NB4 (cell line): ENCODE measurements at regions not wholly inside any gene's neighbourhood (a gene's known extent, or its start where the extent isn't known, plus 50 kb on each side); places are given as distances from the start of the nearest gene placed in this dataset.
"Not testable (repeated sequence)": the region's sequence is repeated elsewhere in the genome, so short reads cannot be mapped to it uniquely, and the experiment has no call there.

Experiments used
- DNase-seq: peaks from one replicate; pipeline ENCODE4 v3.0.0; 2010; ENCODE audit warnings: low read depth
- H3K4me3 ChIP-seq: one replicate; pipeline ENCODE4 v1.5.1; 2011; ENCODE audit warnings: mild to moderate bottlenecking, low read depth, low read length, moderate library complexity
- MYC ChIP-seq: IDR thresholded peaks from 2 replicates; pipeline ENCODE4 v1.6.1; 2011; ENCODE audit warnings: low read depth, low read length
- POLR2A ChIP-seq: IDR thresholded peaks from 2 replicates; pipeline ENCODE4 v1.6.1; 2011; ENCODE audit warnings: mild to moderate bottlenecking; ENCODE audit not compliant: insufficient read length; ENCODE audit errors: extremely low read depth
- TF ChIP-seq, protein P1 (sequence below): IDR thresholded peaks from one replicate; pipeline ENCODE4 v1.5.1; 2012; ENCODE audit warnings: low read depth, low read length
- TF ChIP-seq, protein P2 (sequence below): IDR thresholded peaks from 2 replicates; pipeline ENCODE4 v1.6.1; 2011; ENCODE audit warnings: low read depth, low read length

DNA sequence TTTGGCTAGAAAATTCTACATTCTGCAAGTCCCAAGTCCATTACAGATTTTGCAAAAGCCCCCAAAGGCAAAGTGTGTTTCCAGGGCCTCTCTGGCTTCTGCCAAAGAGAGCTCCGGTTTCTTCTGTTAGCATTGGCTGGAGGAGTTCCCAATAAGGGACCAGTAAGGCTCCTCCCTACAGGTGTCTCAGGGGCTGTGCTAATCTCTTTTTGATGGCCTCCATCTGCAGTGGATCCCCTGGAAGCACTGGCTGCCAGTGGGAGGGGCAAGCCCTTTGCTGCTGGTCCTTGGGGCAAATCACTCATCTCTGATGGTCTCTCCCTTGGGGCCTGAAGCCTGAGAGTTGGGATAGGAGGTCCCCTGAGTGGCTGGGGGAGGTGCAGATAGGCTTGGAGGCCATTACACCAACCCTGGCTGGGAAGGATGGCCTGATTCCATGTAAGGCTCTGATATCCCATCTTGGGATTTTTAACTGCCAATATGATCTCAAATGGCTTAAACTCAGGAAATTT lies 89.1 kb upstream of the USP24 start:
- no peak overlapping the region for H3K4me3 ChIP-seq
- DNase-seq = no peak
- TF ChIP-seq POLR2A (no peak), MYC (no peak)
- TF ChIP-seq, protein P1, sequence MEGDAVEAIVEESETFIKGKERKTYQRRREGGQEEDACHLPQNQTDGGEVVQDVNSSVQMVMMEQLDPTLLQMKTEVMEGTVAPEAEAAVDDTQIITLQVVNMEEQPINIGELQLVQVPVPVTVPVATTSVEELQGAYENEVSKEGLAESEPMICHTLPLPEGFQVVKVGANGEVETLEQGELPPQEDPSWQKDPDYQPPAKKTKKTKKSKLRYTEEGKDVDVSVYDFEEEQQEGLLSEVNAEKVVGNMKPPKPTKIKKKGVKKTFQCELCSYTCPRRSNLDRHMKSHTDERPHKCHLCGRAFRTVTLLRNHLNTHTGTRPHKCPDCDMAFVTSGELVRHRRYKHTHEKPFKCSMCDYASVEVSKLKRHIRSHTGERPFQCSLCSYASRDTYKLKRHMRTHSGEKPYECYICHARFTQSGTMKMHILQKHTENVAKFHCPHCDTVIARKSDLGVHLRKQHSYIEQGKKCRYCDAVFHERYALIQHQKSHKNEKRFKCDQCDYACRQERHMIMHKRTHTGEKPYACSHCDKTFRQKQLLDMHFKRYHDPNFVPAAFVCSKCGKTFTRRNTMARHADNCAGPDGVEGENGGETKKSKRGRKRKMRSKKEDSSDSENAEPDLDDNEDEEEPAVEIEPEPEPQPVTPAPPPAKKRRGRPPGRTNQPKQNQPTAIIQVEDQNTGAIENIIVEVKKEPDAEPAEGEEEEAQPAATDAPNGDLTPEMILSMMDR = no peak
- TF ChIP-seq, protein P2, sequence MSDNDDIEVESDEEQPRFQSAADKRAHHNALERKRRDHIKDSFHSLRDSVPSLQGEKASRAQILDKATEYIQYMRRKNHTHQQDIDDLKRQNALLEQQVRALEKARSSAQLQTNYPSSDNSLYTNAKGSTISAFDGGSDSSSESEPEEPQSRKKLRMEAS = no peak

DNA sequence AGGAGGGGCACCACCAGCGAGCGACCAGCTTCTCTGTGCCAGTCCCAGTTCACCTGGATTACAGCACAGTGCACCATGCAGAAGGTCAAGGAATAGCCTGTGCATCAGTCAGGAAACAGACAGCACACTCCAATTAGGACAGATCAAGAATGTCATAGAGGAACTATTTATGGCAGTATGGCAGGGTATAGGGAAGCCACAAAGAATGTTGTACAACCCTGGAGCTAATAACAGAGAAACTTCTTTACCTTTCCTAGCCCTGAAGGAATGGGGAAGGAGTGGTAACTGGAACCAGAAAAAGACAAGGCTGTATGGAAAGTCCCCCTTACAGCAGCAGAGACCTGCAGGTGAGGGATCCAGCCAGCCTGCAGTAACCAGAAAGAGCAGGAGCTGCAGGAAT lies 87.8 kb upstream of the USP24 start:
- no peak for DNase-seq
- H3K4me3 ChIP-seq = no peak overlapping the region

DNA sequence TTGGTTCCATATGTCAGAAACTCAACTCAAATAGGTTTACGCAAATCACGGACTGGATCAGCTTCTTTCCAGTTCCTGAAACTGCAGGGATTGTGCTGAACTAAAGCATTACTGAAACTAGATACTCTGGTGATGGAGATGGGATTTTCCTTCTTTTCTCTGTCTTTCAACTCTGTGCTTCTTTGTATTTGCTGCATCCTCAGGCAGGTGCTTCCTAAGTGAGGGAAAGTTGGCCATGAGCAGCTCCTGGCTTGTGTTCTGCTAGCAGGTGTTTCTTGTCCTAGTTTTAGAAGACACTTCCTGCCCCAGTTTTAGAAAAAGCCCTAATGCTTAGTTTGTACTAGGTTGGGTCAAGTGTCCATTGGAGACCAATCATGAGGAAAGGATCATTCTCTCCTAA lies 86.7 kb upstream of the USP24 start:
- no peak for DNase-seq
- H3K4me3 ChIP-seq = no peak overlapping the region
- no peak for TF ChIP-seq MYC
- TF ChIP-seq, protein P1 = no peak
- no peak for TF ChIP-seq POLR2A
- TF ChIP-seq, protein P2 = no peak

More for the DNA sequence above, 87.8 kb upstream of the USP24 start:
- TF ChIP-seq POLR2A (no peak), MYC (no peak)
- TF ChIP-seq, protein P2 = no peak
- TF ChIP-seq, protein P1 = no peak

DNA sequence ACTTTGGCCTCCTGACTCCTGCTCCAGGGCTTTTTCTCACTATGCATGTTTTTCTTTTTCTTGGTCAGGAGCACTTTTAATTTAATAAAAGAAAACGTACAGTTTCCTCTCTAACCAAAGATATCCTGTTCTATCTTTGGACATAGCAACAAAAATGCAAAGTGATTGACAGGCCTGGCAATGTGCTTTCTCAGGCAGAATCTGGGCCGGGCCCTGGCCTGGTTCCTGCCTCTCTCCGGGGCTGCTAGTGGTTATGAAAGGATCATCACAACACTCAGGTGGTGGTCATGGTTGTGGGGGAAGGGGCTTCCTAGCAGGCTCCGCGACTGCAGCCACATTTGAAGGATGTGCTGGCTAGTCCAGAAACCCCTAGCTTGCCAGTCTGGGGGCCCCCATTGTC lies 85.8 kb upstream of the USP24 start:
- no peak for DNase-seq
- TF ChIP-seq, protein P1 = no peak
- TF ChIP-seq, protein P2 = no peak
- TF ChIP-seq POLR2A (no peak), MYC (no peak)

DNA sequence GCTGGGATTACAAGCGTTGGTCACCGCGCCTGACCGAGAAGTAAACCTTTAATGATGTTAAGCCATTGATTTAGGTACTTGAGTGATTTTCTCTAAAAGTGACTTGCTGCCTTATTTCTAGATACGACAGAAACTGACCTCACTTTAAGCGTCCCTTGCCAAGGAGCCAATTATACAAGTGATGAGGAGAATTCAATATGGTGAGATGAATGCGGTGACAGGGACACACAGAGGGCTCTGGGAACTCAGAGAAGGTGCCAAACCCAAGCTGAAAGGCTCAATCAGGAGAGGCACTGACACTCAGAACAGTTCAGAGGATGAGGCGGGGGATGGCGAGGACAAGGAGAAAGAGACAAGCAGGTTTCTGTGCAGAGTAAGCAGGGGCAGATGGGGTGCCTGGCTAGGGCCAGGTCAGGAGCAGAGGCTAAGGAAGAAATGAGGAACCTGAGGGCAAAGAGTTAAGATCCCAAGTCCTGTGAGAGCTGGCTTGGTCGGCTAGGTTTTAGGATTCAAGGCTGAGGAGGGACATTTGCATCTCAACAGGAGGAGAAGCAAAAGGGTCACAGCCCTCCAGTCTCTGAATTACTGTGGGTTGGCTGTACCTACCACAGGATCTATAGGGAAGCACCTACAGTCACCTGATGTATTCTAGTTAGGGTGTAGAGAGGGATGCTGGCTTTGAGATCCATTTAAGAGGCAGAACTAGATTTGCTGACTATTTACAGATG lies 83.2 kb upstream of the USP24 start:
- TF ChIP-seq MYC (no peak), POLR2A (no peak)
- TF ChIP-seq, protein P1 = no peak
- TF ChIP-seq, protein P2 = no peak
- DNase-seq = no peak
- H3K4me3 ChIP-seq = no peak overlapping the region

More for the DNA sequence above, 85.8 kb upstream of the USP24 start:
- no peak overlapping the region for H3K4me3 ChIP-seq

DNA sequence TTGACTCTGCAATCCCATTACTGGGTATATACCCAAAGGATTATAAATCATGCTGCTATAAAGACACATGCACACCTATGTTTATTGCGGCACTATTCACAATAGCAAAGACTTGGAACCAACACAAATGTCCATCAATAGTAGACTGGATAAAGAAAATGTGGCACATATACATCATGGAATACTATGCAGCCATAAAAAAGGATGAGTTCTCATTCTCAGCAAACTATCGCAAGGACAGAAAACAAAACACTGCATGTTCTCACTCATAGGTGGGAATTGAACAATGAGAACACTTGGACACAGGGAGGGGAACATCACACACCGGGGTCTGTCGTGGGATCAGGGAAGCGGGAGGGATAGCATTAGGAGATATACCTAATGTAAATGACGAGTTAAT lies 81.1 kb upstream of the USP24 start:
- not testable (repeated sequence) for DNase-seq, H3K4me3 ChIP-seq
